ENCODE measurements at regions not wholly inside any gene's neighbourhood (a gene's known extent, or its start where the extent isn't known, plus 50 kb on each side); places are given as distances from the start of the nearest gene placed in this dataset.
"Not testable (repeated sequence)": the region's sequence is repeated elsewhere in the genome, so short reads cannot be mapped to it uniquely, and the experiment has no call there.

GRCh38 chr1:95297906-95298305 is 63.9 kb downstream of the RWDD3 start:
- CTCF ChIA-PET; H3K27ac Mint-ChIP-seq; H3K36me3 Mint-ChIP-seq (ENCODE audit: low read depth); intact Hi-C loops (cut with micrococcal nuclease); DNase-seq; H3K27me3 Mint-ChIP-seq (ENCODE audit: low read depth); H3K9me3 Mint-ChIP-seq; H3K4me3 Mint-ChIP-seq; H3K4me1 Mint-ChIP-seq (ENCODE audit: low read depth): not testable (repeated sequence)

GRCh38 chr1:95301091-95301490 is 67.1 kb downstream of the RWDD3 start:
- Mint-ChIP-seq H3K4me3 (no peak overlapping the region), H3K27me3 (ENCODE audit: low read depth) (peaks cover 2% of the 10 kb centered on the region), H3K4me1 (ENCODE audit: low read depth) (no peaks in the 10 kb centered on the region), H3K27ac (no peak overlapping the region), H3K36me3 (ENCODE audit: low read depth) (no peaks in the 10 kb centered on the region), H3K9me3 (no peaks in the 10 kb centered on the region)
- no peak for DNase-seq
- CTCF ChIA-PET: no interaction called here
- intact Hi-C loops (cut with micrococcal nuclease): no loop called here

- Mint-ChIP-seq H3K27me3 (ENCODE audit: low read depth) (peaks cover 2% of the 10 kb centered on the region), H3K36me3 (ENCODE audit: low read depth) (no peaks in the 10 kb centered on the region), H3K27ac (no peak overlapping the region), H3K4me3 (no peak overlapping the region), H3K9me3 (no peaks in the 10 kb centered on the region), H3K4me1 (ENCODE audit: low read depth) (no peaks in the 10 kb centered on the region)
- intact Hi-C loops (cut with micrococcal nuclease): no loop called here
- no peak for DNase-seq
- CTCF ChIA-PET: no interaction called here
Measured at GRCh38 chr1:95301614-95302013, 67.6 kb downstream of the RWDD3 start.

- Mint-ChIP-seq H3K9me3 (no peaks in the 10 kb centered on the region), H3K4me3 (no peak overlapping the region), H3K27me3 (ENCODE audit: low read depth) (peaks cover 14% of the 10 kb centered on the region), H3K27ac (no peak overlapping the region), H3K36me3 (ENCODE audit: low read depth) (no peaks in the 10 kb centered on the region), H3K4me1 (ENCODE audit: low read depth) (no peaks in the 10 kb centered on the region)
- intact Hi-C loops (cut with micrococcal nuclease): no loop called here
- CTCF ChIA-PET: no interaction called here
- no peak for DNase-seq
Measured at GRCh38 chr1:95304803-95305202, 70.8 kb downstream of the RWDD3 start.

GRCh38 chr1:95308276-95309030 is 74.4 kb downstream of the RWDD3 start:
- H3K27me3 Mint-ChIP-seq (ENCODE audit: low read depth): peaks cover 16% of the 10 kb centered on the region
- intact Hi-C loops (cut with micrococcal nuclease): no loop called here
- H3K27ac Mint-ChIP-seq: no peak overlapping the region
- H3K36me3 Mint-ChIP-seq (ENCODE audit: low read depth): no peaks in the 10 kb centered on the region
- no peak overlapping the region for H3K4me3 Mint-ChIP-seq
- no peaks in the 10 kb centered on the region for H3K9me3 Mint-ChIP-seq
- H3K4me1 Mint-ChIP-seq (ENCODE audit: low read depth): no peaks in the 10 kb centered on the region
- no peak for DNase-seq
- CTCF ChIA-PET: interaction anchor here (1.0 kb wide), 1 partner anchor 210 kb away, joined by 3 read pairs; no protein-coding TSS in a partner anchor

GRCh38 chr1:95309031-95309471 is 75.0 kb downstream of the RWDD3 start:
- Mint-ChIP-seq H3K4me3 (no peak overlapping the region), H3K9me3 (no peaks in the 10 kb centered on the region), H3K36me3 (ENCODE audit: low read depth) (no peaks in the 10 kb centered on the region), H3K4me1 (ENCODE audit: low read depth) (no peaks in the 10 kb centered on the region), H3K27me3 (ENCODE audit: low read depth) (peaks cover 14% of the 10 kb centered on the region), H3K27ac (no peak overlapping the region)
- intact Hi-C loops (cut with micrococcal nuclease): no loop called here
- no peak for DNase-seq
- CTCF ChIA-PET: interaction anchor here (1.0 kb wide), 1 partner anchor 209 kb away, joined by 3 read pairs; no protein-coding TSS in a partner anchor

GRCh38 chr1:95311014-95311413 is 77.0 kb downstream of the RWDD3 start:
- H3K27ac Mint-ChIP-seq: no peak overlapping the region
- peaks cover 14% of the 10 kb centered on the region for H3K27me3 Mint-ChIP-seq (ENCODE audit: low read depth)
- intact Hi-C loops (cut with micrococcal nuclease): no loop called here

GRCh38 chr1:95311762-95312161 is 77.8 kb downstream of the RWDD3 start:
- CTCF ChIA-PET: no interaction called here
- peaks cover 14% of the 10 kb centered on the region for H3K27me3 Mint-ChIP-seq (ENCODE audit: low read depth)
- intact Hi-C loops (cut with micrococcal nuclease): no loop called here
- no peak overlapping the region for H3K27ac Mint-ChIP-seq
- no peaks in the 10 kb centered on the region for H3K9me3 Mint-ChIP-seq
- no peaks in the 10 kb centered on the region for H3K36me3 Mint-ChIP-seq (ENCODE audit: low read depth)
- H3K4me3 Mint-ChIP-seq: no peak overlapping the region
- no peaks in the 10 kb centered on the region for H3K4me1 Mint-ChIP-seq (ENCODE audit: low read depth)
- no peak for DNase-seq

More at GRCh38 chr1:95311014-95311413, 77.0 kb downstream of the RWDD3 start:
- Mint-ChIP-seq H3K4me3 (no peak overlapping the region), H3K9me3 (no peaks in the 10 kb centered on the region), H3K36me3 (ENCODE audit: low read depth) (no peaks in the 10 kb centered on the region), H3K4me1 (ENCODE audit: low read depth) (no peaks in the 10 kb centered on the region)
- CTCF ChIA-PET: interaction anchor here (0.7 kb wide), 1 partner anchor 30 kb away, joined by 3 read pairs; no protein-coding TSS in a partner anchor
- no peak for DNase-seq

- no peaks in the 10 kb centered on the region for H3K9me3 Mint-ChIP-seq
- H3K36me3 Mint-ChIP-seq (ENCODE audit: low read depth): no peaks in the 10 kb centered on the region
- H3K27me3 Mint-ChIP-seq (ENCODE audit: low read depth): peaks cover 11% of the 10 kb centered on the region
- intact Hi-C loops (cut with micrococcal nuclease): no loop called here
- CTCF ChIA-PET: no interaction called here
- no peak for DNase-seq
- H3K4me3 Mint-ChIP-seq: no peak overlapping the region
- no peaks in the 10 kb centered on the region for H3K4me1 Mint-ChIP-seq (ENCODE audit: low read depth)
- H3K27ac Mint-ChIP-seq: no peak overlapping the region
Measured at GRCh38 chr1:95312181-95312580, 78.2 kb downstream of the RWDD3 start.

- Mint-ChIP-seq H3K36me3 (ENCODE audit: low read depth) (no peaks in the 10 kb centered on the region), H3K4me3 (no peak overlapping the region), H3K27ac (no peak overlapping the region), H3K9me3 (no peaks in the 10 kb centered on the region), H3K27me3 (ENCODE audit: low read depth) (peaks cover 4% of the 10 kb centered on the region), H3K4me1 (ENCODE audit: low read depth) (no peaks in the 10 kb centered on the region)
- intact Hi-C loops (cut with micrococcal nuclease): no loop called here
- CTCF ChIA-PET: no interaction called here
- no peak for DNase-seq
Measured at GRCh38 chr1:95313527-95313926, 79.5 kb downstream of the RWDD3 start.

- intact Hi-C loops (cut with micrococcal nuclease): no loop called here
- Mint-ChIP-seq H3K4me3 (no peak overlapping the region), H3K27ac (no peak overlapping the region), H3K27me3 (ENCODE audit: low read depth) (peaks cover 5% of the 10 kb centered on the region), H3K36me3 (ENCODE audit: low read depth) (no peaks in the 10 kb centered on the region), H3K4me1 (ENCODE audit: low read depth) (no peaks in the 10 kb centered on the region), H3K9me3 (no peaks in the 10 kb centered on the region)
- DNase-seq: no peak
- CTCF ChIA-PET: no interaction called here
Measured at GRCh38 chr1:95321531-95321930, 87.5 kb downstream of the RWDD3 start.

- Mint-ChIP-seq H3K27ac (no peak overlapping the region), H3K9me3 (no peaks in the 10 kb centered on the region), H3K4me3 (no peak overlapping the region), H3K27me3 (ENCODE audit: low read depth) (peaks cover 9% of the 10 kb centered on the region), H3K36me3 (ENCODE audit: low read depth) (no peaks in the 10 kb centered on the region), H3K4me1 (ENCODE audit: low read depth) (no peaks in the 10 kb centered on the region)
- CTCF ChIA-PET: no interaction called here
- no peak for DNase-seq
- intact Hi-C loops (cut with micrococcal nuclease): no loop called here
Measured at GRCh38 chr1:95323123-95323522, 89.1 kb downstream of the RWDD3 start.

- Mint-ChIP-seq H3K4me3 (no peak overlapping the region), H3K9me3 (no peaks in the 10 kb centered on the region), H3K36me3 (ENCODE audit: low read depth) (no peaks in the 10 kb centered on the region), H3K4me1 (ENCODE audit: low read depth) (no peaks in the 10 kb centered on the region), H3K27ac (no peak overlapping the region), H3K27me3 (ENCODE audit: low read depth) (peaks cover 9% of the 10 kb centered on the region)
- intact Hi-C loops (cut with micrococcal nuclease): no loop called here
- DNase-seq: no peak
- CTCF ChIA-PET: no interaction called here
Measured at GRCh38 chr1:95325349-95325748, 91.3 kb downstream of the RWDD3 start.
